ENCODE measurements at regions not wholly inside any gene's neighbourhood (a gene's known extent, or its start where the extent isn't known, plus 50 kb on each side); places are given as distances from the start of the nearest gene placed in this dataset.

DNA sequence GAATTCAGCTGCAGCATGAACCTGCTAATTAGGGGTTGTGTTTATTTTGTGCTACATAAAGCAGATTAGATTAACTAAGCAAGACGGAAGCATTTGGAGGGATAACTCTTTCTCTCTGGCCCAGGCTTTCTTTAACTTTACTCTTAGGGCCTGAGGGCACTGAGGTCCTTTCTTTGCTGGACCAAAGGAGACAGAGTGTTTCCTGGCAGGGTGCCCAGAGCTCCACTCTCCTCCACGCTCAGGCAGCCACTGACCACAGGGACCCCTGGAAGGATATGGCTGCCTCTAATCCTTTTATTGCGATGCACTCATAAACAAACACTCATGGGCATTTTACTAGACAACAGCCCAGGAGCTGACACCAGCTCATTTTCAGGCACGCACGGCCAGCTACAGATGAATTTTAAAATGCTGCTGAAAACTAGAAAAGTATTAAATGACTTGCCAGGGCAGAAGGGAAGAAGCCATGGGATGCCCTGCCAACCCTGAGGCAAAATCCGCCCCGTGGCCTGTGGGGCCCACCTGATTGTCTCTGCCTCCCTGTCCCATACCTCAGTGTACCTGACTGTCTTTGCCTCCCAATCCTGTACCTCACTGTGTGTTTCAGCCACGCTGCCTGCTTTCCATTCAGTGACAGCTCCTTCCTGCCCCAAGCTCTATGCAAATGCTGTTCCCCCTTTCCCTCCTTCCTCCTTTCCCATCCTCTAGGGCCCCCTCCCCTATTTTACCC is 192.6 kb upstream of the NAV2 start:
- no peak for DNase-seq (ENCODE audit: low spot score)
- Histone ChIP-seq H3K9me3 (ENCODE audit: low read depth, low read length, poor library complexity, severe bottlenecking) (no peaks in the 10 kb centered on the region), H3K4me1 (ENCODE audit: insufficient read depth, low read length, poor library complexity, severe bottlenecking) (no peaks in the 10 kb centered on the region), H3K36me3 (ENCODE audit: insufficient read depth, low read length, poor library complexity, severe bottlenecking) (no peaks in the 10 kb centered on the region), H3K4me3 (ENCODE audit: low read depth, low read length, poor library complexity, severe bottlenecking) (no peak overlapping the region), H3K27ac (ENCODE audit: low read depth, low read length, poor library complexity, severe bottlenecking) (no peak overlapping the region), H3K27me3 (replicated peaks; ENCODE audit: insufficient read depth, low read depth, low read length, poor library complexity) (no peaks in the 10 kb centered on the region)
- intact Hi-C loops (cut with micrococcal nuclease; ENCODE audit: unreplicated experiment): no loop called here
- BruUV-seq (replicated peaks): no TSS peak
- CTCF ChIA-PET: no interaction called here
- no peak for TF ChIP-seq EZH2 (IDR thresholded peaks at IDR 0.05; ENCODE audit: borderline replicate concordance, low read depth, low read length, poor library complexity, severe bottlenecking)
- TF ChIP-seq, protein P1, sequence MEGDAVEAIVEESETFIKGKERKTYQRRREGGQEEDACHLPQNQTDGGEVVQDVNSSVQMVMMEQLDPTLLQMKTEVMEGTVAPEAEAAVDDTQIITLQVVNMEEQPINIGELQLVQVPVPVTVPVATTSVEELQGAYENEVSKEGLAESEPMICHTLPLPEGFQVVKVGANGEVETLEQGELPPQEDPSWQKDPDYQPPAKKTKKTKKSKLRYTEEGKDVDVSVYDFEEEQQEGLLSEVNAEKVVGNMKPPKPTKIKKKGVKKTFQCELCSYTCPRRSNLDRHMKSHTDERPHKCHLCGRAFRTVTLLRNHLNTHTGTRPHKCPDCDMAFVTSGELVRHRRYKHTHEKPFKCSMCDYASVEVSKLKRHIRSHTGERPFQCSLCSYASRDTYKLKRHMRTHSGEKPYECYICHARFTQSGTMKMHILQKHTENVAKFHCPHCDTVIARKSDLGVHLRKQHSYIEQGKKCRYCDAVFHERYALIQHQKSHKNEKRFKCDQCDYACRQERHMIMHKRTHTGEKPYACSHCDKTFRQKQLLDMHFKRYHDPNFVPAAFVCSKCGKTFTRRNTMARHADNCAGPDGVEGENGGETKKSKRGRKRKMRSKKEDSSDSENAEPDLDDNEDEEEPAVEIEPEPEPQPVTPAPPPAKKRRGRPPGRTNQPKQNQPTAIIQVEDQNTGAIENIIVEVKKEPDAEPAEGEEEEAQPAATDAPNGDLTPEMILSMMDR (conservative IDR thresholded peaks at IDR 0.05; ENCODE audit: low read depth, low read length): no peak
- POLR2A ChIA-PET (ENCODE audit: low non-redundant PET): no interaction called here

DNA sequence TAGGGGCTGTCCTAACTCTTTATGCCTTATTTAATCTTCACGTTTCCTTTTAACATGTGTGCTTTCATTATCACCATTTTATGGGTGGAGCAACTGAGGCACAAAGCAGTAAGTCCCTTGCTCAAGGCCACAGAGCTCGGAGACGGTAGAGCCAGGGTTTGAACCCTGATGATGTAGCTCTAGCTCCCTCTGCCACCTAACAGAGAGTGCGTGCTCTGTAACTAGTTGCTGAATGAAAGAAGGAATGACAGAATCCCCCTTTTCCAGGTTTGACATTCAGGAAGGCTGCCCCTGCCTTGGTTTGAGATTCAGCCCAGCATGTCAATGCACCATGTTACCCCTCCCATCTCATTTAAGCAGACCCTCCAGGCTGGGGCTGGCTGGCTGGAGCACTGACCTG is 193.3 kb upstream of the NAV2 start:
- Histone ChIP-seq H3K4me3 (ENCODE audit: low read depth, low read length, poor library complexity, severe bottlenecking) (no peak overlapping the region), H3K4me1 (ENCODE audit: insufficient read depth, low read length, poor library complexity, severe bottlenecking) (no peaks in the 10 kb centered on the region), H3K27ac (ENCODE audit: low read depth, low read length, poor library complexity, severe bottlenecking) (no peak overlapping the region), H3K36me3 (ENCODE audit: insufficient read depth, low read length, poor library complexity, severe bottlenecking) (no peaks in the 10 kb centered on the region), H3K9me3 (ENCODE audit: low read depth, low read length, poor library complexity, severe bottlenecking) (no peaks in the 10 kb centered on the region), H3K27me3 (replicated peaks; ENCODE audit: insufficient read depth, low read depth, low read length, poor library complexity) (no peaks in the 10 kb centered on the region)
- CTCF ChIA-PET: no interaction called here
- no peak for DNase-seq (ENCODE audit: low spot score)
- BruUV-seq (replicated peaks): no TSS peak
- POLR2A ChIA-PET (ENCODE audit: low non-redundant PET): no interaction called here
- intact Hi-C loops (cut with micrococcal nuclease; ENCODE audit: unreplicated experiment): no loop called here
- TF ChIP-seq EZH2 (IDR thresholded peaks at IDR 0.05; ENCODE audit: borderline replicate concordance, low read depth, low read length, poor library complexity, severe bottlenecking): no peak
- TF ChIP-seq, protein P1 (conservative IDR thresholded peaks at IDR 0.05; ENCODE audit: low read depth, low read length): no peak

DNA sequence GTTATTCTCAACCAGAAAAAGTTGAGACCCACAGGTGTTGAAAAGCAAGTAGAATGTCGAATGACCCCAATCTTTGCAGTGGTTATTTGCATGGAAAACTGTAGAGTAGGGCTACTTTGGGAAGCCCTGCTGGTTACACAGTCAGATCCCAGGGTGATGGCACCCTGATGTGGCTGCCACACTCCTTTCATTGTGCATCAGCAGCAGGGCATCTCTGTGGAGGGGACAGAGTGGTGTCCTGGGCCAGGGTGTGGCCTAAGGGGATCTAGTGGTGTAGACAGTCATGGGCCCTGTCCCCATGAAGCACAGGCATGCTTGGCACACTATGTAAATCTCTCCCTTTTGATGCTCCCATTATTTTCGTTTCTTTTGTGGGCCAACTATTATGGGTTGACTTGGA is 199.4 kb upstream of the NAV2 start:
- Histone ChIP-seq H3K4me3 (ENCODE audit: low read depth, low read length, poor library complexity, severe bottlenecking) (no peak overlapping the region), H3K27ac (ENCODE audit: low read depth, low read length, poor library complexity, severe bottlenecking) (no peak overlapping the region), H3K36me3 (ENCODE audit: insufficient read depth, low read length, poor library complexity, severe bottlenecking) (no peaks in the 10 kb centered on the region), H3K4me1 (ENCODE audit: insufficient read depth, low read length, poor library complexity, severe bottlenecking) (no peaks in the 10 kb centered on the region), H3K27me3 (replicated peaks; ENCODE audit: insufficient read depth, low read depth, low read length, poor library complexity) (peaks cover 16% of the 10 kb centered on the region), H3K9me3 (ENCODE audit: low read depth, low read length, poor library complexity, severe bottlenecking) (no peaks in the 10 kb centered on the region)
- no TSS peak for BruUV-seq (replicated peaks)
- no peak for DNase-seq (ENCODE audit: low spot score)
- CTCF ChIA-PET: no interaction called here
- POLR2A ChIA-PET (ENCODE audit: low non-redundant PET): no interaction called here
- TF ChIP-seq, protein P1 (conservative IDR thresholded peaks at IDR 0.05; ENCODE audit: low read depth, low read length): no peak
- TF ChIP-seq EZH2 (IDR thresholded peaks at IDR 0.05; ENCODE audit: borderline replicate concordance, low read depth, low read length, poor library complexity, severe bottlenecking): no peak
- intact Hi-C loops (cut with micrococcal nuclease; ENCODE audit: unreplicated experiment): no loop called here

Measured in A673 (cell line).